Loucy (cell line): ENCODE measurements at regions not wholly inside any gene's neighbourhood (a gene's known extent, or its start where the extent isn't known, plus 50 kb on each side); places are given as distances from the start of the nearest gene placed in this dataset.

ENCODE experiments used
- H2AFZ ChIP-seq: fragments of 200-600 bp; sonication (generic); 2 replicates; pipeline ENCODE4 v1.6.0; 2016; ENCODE audit warnings: antibody characterized with exemption, mild to moderate bottlenecking, low read length, moderate library complexity
- H3F3A ChIP-seq: fragments of 200-600 bp; 2 replicates; pipeline ENCODE4 v1.6.0; 2016; ENCODE audit warnings: antibody characterized with exemption, low read depth, mild to moderate bottlenecking
- H3K27me3 ChIP-seq: fragments of 200-600 bp; sonication (generic); 2 replicates; pipeline ENCODE4 v1.6.1; 2014; ENCODE audit warnings: low read length, mild to moderate bottlenecking; ENCODE audit not compliant: insufficient read depth, poor library complexity, severe bottlenecking
- H3K36me3 ChIP-seq: fragments of 200-600 bp; sonication (generic); 2 replicates; pipeline ENCODE4 v1.6.1; 2016; ENCODE audit warnings: low read length; ENCODE audit not compliant: insufficient read depth
- H3K4me1 ChIP-seq: fragments of 200-600 bp; sonication (generic); 2 replicates; pipeline ENCODE4 v1.5.1; 2014; ENCODE audit warnings: low read length, mild to moderate bottlenecking; ENCODE audit not compliant: insufficient read depth, poor library complexity, severe bottlenecking
- H3K4me2 ChIP-seq: fragments of 200-600 bp; sonication (generic); 2 replicates; pipeline ENCODE4 v1.6.0; 2014; ENCODE audit warnings: antibody characterized with exemption, low read length, low read depth, mild to moderate bottlenecking; ENCODE audit not compliant: poor library complexity, severe bottlenecking
- H3K4me3 ChIP-seq: fragments of 200-600 bp; sonication (generic); 2 replicates; pipeline ENCODE4 v1.5.1; 2014; ENCODE audit warnings: low read length, mild to moderate bottlenecking, mixed read lengths; ENCODE audit not compliant: poor library complexity, severe bottlenecking
- H3K79me2 ChIP-seq: fragments of 200-600 bp; sonication (generic); 2 replicates; pipeline ENCODE4 v1.6.1; 2014; ENCODE audit warnings: low read length; ENCODE audit not compliant: insufficient read depth
- H3K9ac ChIP-seq: fragments of 200-600 bp; sonication (generic); 2 replicates; pipeline ENCODE4 v1.6.0; 2014; ENCODE audit warnings: mild to moderate bottlenecking, low read depth, low read length, moderate library complexity; ENCODE audit not compliant: poor library complexity, severe bottlenecking
- H3K9me2 ChIP-seq: fragments of 200-600 bp; sonication (generic); replicated peaks from 2 replicates; pipeline ENCODE4 v1.6.1; 2016; ENCODE audit warnings: low read depth, low read length, mixed read lengths
- H3K9me3 ChIP-seq: fragments of 200-600 bp; sonication (generic); 2 replicates; pipeline ENCODE4 v1.6.1; 2014; ENCODE audit warnings: mild to moderate bottlenecking, antibody characterized with exemption, low read length, low read depth; ENCODE audit not compliant: insufficient read depth
- H4K20me1 ChIP-seq: fragments of 200-600 bp; sonication (generic); 2 replicates; pipeline ENCODE4 v1.6.0; 2014; ENCODE audit warnings: antibody characterized with exemption, low read length, mild to moderate bottlenecking; ENCODE audit not compliant: insufficient read depth, poor library complexity, severe bottlenecking
- CTCF ChIP-seq: fragments of 200-600 bp; sonication (generic); conservative IDR thresholded peaks from 2 replicates; pipeline ENCODE4 v1.5.1; 2014; ENCODE audit warnings: mild to moderate bottlenecking, antibody characterized with exemption, low read length
- EZH2phosphoT487 ChIP-seq: fragments of 200-600 bp; IDR thresholded peaks from 2 replicates; pipeline ENCODE4 v1.6.1; 2018; ENCODE audit warnings: antibody characterized with exemption, mild to moderate bottlenecking, moderate library complexity, borderline replicate concordance

DNA sequence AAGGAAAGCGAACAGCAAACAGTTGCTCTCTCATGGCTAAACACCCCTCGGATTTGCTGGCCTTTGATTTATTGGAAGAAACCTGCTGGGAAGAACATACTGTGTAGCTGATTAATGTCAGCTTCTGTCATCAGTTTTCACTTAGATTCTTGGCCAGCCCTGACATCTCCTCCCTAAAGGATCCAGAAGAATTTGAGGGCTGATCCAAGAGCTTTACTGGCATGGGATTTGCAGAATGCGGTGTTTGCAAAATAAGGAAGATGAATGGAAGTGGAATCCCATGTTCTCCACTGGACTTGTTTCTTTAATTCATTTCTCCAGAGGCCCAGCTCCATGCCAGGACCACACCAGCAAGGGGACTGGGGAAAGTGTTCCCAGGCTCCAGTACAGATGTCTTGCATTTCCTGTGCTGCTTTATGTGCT lies 80.5 kb downstream of the RDH14 start:
- Histone ChIP-seq H3K4me2 (no peak overlapping the region), H3K4me3 (no peak overlapping the region), H3K9me2 (no peaks in the 10 kb centered on the region), H3K79me2 (no peaks in the 10 kb centered on the region), H3K9me3 (no peaks in the 10 kb centered on the region), H2AFZ (no peak overlapping the region), H3K9ac (no peak overlapping the region), H3F3A (no peaks in the 10 kb centered on the region), H3K36me3 (no peaks in the 10 kb centered on the region), H3K27me3 (no peaks in the 10 kb centered on the region), H4K20me1 (no peaks in the 10 kb centered on the region), H3K4me1 (no peaks in the 10 kb centered on the region)
- TF ChIP-seq EZH2phosphoT487 (no peak), CTCF (no peak)

DNA sequence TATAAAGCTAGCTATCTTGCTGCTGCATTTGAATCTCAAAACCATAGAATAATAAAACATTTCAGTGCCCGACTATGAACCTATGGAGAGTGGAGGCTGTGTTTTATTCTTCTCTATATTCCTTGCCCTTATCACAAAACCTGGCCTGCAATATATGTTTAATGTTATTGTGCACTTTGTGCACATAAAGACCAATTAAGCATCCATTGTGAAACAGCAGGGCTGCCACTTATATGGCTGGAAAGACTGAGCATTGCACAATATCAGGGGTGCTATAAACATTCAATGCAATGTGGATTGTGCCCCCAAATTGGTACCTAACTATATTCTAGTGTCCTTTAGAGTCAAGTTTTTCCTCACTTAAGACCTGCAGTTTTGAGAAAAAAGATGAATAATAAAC lies 83.2 kb downstream of the RDH14 start:
- no peak for TF ChIP-seq EZH2phosphoT487
- no peak for TF ChIP-seq CTCF
- Histone ChIP-seq H3K79me2 (no peaks in the 10 kb centered on the region), H3F3A (no peaks in the 10 kb centered on the region), H3K9me3 (no peaks in the 10 kb centered on the region), H3K9ac (no peak overlapping the region), H3K36me3 (no peaks in the 10 kb centered on the region), H3K27me3 (no peaks in the 10 kb centered on the region), H2AFZ (no peak overlapping the region), H3K9me2 (no peaks in the 10 kb centered on the region), H3K4me1 (no peaks in the 10 kb centered on the region), H3K4me3 (no peak overlapping the region), H3K4me2 (no peak overlapping the region), H4K20me1 (no peaks in the 10 kb centered on the region)

DNA sequence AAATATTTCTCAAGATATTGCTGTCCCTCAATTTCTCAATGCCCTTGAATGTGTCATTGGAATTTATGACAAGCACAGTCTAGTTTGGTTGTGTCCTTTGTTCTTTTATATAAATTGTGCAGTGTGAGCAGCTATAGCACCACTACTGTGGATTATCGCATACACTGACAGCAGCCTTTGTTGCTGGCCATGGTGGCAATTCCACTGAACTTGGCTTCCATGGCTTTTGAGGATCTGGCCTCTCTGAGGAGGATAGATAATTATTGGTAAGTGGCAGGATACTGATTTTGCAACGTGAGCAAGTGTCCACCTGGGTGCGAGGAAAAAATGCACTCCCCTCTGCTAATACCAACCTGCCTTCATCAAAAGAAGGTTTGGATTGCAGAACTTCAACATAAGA lies 84.0 kb downstream of the RDH14 start:
- Histone ChIP-seq H3K4me2 (no peak overlapping the region), H4K20me1 (no peaks in the 10 kb centered on the region), H3K27me3 (no peaks in the 10 kb centered on the region), H3K36me3 (no peaks in the 10 kb centered on the region), H3F3A (no peaks in the 10 kb centered on the region), H3K79me2 (no peaks in the 10 kb centered on the region), H3K9me3 (no peaks in the 10 kb centered on the region), H3K9me2 (no peaks in the 10 kb centered on the region), H3K9ac (no peak overlapping the region), H3K4me3 (no peak overlapping the region), H3K4me1 (no peaks in the 10 kb centered on the region), H2AFZ (no peak overlapping the region)
- TF ChIP-seq EZH2phosphoT487 (no peak), CTCF (no peak)
